ENCODE measurements at regions not wholly inside any gene's neighbourhood (a gene's known extent, or its start where the extent isn't known, plus 50 kb on each side); places are given as distances from the start of the nearest gene placed in this dataset.

DNA sequence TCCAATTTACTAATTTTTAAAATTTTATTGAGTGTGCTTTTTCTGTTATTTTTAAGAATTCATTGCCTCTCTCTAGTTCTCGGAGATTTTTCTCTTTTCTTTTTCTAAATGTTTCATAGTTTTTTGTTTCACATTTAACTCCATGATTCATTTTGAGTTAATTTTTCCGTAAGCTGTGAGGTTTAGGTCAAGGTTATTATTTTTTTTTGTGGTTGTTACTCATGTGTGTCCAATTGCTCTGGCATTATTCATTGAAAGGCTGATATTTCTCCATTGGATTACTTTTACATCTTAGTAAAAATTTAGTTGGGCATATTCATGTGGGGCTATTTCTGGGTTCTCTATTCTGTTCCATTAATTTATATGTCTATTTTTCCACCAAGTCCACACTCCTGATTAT lies 220.8 kb downstream of the MID1IP1 start:
- no peak for DNase-seq
- no peak overlapping the region for H3K56ac ChIP-seq (ENCODE audit: extremely low read depth, insufficient read depth, low read length)

More for the DNA sequence above, 220.8 kb downstream of the MID1IP1 start:
- Histone ChIP-seq H2AK9ac (replicated peaks; ENCODE audit: low read depth, low read length, poor library complexity) (no peak overlapping the region), H3K27me3 (ENCODE audit: control insufficient read depth, insufficient read depth, low read length) (peaks cover 6% of the 10 kb centered on the region), H3K9me1 (ENCODE audit: insufficient read depth, low read length) (no peaks in the 10 kb centered on the region), H4K91ac (ENCODE audit: insufficient read depth, low read depth, low read length) (no peak overlapping the region), H3K4me1 (ENCODE audit: control insufficient read depth, insufficient read depth, low read length) (no peaks in the 10 kb centered on the region), H3K4me2 (ENCODE audit: low read depth, low read length) (no peak overlapping the region), H3K23ac (ENCODE audit: low read depth, low read length) (no peak overlapping the region), H3K18ac (ENCODE audit: low read depth, low read length) (no peak overlapping the region), H2AK5ac (ENCODE audit: low read depth, low read length) (no peak overlapping the region), H3K9ac (ENCODE audit: low read depth, low read length) (no peak overlapping the region), H3K4me3 (ENCODE audit: insufficient read depth, low read depth, low read length) (no peak overlapping the region), H2BK120ac (ENCODE audit: low read depth, low read length) (no peak overlapping the region), H4K8ac (ENCODE audit: low read depth in 2 of 2, low read length in 2 of 2) (no peak overlapping the region), H3K14ac (replicated peaks; ENCODE audit: low read depth, low read length) (no peak overlapping the region), H2BK5ac (ENCODE audit: low read depth, low read length, poor library complexity, severe bottlenecking) (no peak overlapping the region), H3K9me3 (ENCODE audit: control insufficient read depth, insufficient read depth, low read length) (no peaks in the 10 kb centered on the region), H2AFZ (replicated peaks; ENCODE audit: low read length, poor library complexity) (no peak overlapping the region), H2BK20ac (ENCODE audit: low read depth, low read length) (no peak overlapping the region), H4K5ac (ENCODE audit: low read depth, low read length) (no peak overlapping the region), H3K36me3 (ENCODE audit: control insufficient read depth, insufficient read depth, low read length) (no peaks in the 10 kb centered on the region), H3K27ac (ENCODE audit: insufficient read depth, low read length) (no peak overlapping the region), H4K20me1 (ENCODE audit: insufficient read depth, low read length) (no peaks in the 10 kb centered on the region), H2BK15ac (ENCODE audit: low read depth, low read length) (no peak overlapping the region), H3K4ac (ENCODE audit: low read depth, low read length) (no peak overlapping the region), H3K79me1 (ENCODE audit: low read depth in 1 of 2, low read length in 2 of 2) (no peaks in the 10 kb centered on the region)
- in situ Hi-C loops (cut with MboI; ENCODE audit: low sequenced_read_pairs): no loop called here
- POLR2A ChIA-PET (ENCODE audit: unreplicated experiment): no interaction called here
- no TSS peak for BruUV-seq (replicated peaks)
- ATAC-seq (ENCODE audit: low read depth): no peak
- intact Hi-C loops (cut with micrococcal nuclease): no loop called here
- no CpG with 5 or more reads among the region's 2 CpGs for WGBS, 2 experiments (ENCODE audit: extremely low coverage in 2 of 2, insufficient read length in 1 of 2)
- dilution Hi-C loops (cut with HindIII; ENCODE audit: low sequenced_read_pairs, unreplicated experiment): no loop called here
- CTCF ChIA-PET: no interaction called here
- TF ChIP-seq, protein P1, sequence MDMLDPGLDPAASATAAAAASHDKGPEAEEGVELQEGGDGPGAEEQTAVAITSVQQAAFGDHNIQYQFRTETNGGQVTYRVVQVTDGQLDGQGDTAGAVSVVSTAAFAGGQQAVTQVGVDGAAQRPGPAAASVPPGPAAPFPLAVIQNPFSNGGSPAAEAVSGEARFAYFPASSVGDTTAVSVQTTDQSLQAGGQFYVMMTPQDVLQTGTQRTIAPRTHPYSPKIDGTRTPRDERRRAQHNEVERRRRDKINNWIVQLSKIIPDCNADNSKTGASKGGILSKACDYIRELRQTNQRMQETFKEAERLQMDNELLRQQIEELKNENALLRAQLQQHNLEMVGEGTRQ (IDR thresholded peaks at IDR 0.05; ENCODE audit: low read depth, low read length): no peak
- TF ChIP-seq, protein P2, sequence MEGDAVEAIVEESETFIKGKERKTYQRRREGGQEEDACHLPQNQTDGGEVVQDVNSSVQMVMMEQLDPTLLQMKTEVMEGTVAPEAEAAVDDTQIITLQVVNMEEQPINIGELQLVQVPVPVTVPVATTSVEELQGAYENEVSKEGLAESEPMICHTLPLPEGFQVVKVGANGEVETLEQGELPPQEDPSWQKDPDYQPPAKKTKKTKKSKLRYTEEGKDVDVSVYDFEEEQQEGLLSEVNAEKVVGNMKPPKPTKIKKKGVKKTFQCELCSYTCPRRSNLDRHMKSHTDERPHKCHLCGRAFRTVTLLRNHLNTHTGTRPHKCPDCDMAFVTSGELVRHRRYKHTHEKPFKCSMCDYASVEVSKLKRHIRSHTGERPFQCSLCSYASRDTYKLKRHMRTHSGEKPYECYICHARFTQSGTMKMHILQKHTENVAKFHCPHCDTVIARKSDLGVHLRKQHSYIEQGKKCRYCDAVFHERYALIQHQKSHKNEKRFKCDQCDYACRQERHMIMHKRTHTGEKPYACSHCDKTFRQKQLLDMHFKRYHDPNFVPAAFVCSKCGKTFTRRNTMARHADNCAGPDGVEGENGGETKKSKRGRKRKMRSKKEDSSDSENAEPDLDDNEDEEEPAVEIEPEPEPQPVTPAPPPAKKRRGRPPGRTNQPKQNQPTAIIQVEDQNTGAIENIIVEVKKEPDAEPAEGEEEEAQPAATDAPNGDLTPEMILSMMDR (conservative IDR thresholded peaks at IDR 0.05; ENCODE audit: low read depth, low read length): no peak
- TF ChIP-seq CEBPB (IDR thresholded peaks at IDR 0.05; ENCODE audit: low read depth, low read length) (no peak), NFE2L2 (IDR thresholded peaks at IDR 0.05; ENCODE audit: low read depth, low read length) (no peak), MAZ (IDR thresholded peaks at IDR 0.05; ENCODE audit: borderline replicate concordance, low read depth, low read length) (no peak), RAD21 (IDR thresholded peaks at IDR 0.05; ENCODE audit: low read length) (no peak), RCOR1 (IDR thresholded peaks at IDR 0.05; ENCODE audit: insufficient replicate concordance, low read length) (no peak), POLR2A (IDR thresholded peaks at IDR 0.05; ENCODE audit: low read depth, low read length) (no peak), MXI1 (IDR thresholded peaks at IDR 0.05; ENCODE audit: borderline replicate concordance, low read depth, low read length) (no peak), RFX5 (IDR thresholded peaks at IDR 0.05; ENCODE audit: low read depth, low read length) (no peak)

All from IMR-90 (cell line).